HG02623 (cell line): ENCODE measurements at regions not wholly inside any gene's neighbourhood (a gene's known extent, or its start where the extent isn't known, plus 50 kb on each side); places are given as distances from the start of the nearest gene placed in this dataset.
"Not testable (repeated sequence)": the region's sequence is repeated elsewhere in the genome, so short reads cannot be mapped to it uniquely, and the experiment has no call there.

Experiments
- ATAC-seq: cut with Tn5 transposase; IDR thresholded peaks from one replicate; pipeline ENCODE4 v1.9.1; 2021; ENCODE audit warnings: moderate library complexity; ENCODE audit not compliant: unreplicated experiment

DNA sequence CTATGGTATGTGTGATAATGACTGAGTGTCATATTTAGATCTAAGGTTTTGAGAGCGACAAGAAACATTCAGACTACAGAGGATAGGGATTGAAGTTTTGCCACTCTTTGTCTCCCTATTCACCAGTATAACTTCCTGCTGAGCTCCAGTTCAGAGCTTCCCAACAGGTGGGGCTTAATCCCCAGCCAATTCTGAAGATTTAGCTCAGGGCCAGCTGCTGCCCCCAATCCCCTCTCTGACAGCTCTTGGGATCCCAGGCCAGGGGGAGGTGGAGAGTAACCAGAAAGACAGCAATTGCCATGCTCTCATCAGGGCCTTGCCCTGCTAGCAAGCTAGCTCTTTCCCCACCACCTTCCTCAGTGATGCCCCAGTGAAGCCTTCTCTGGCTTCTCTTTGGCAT, 57.8 kb downstream of the TRIL start:
- ATAC-seq: no peak

DNA sequence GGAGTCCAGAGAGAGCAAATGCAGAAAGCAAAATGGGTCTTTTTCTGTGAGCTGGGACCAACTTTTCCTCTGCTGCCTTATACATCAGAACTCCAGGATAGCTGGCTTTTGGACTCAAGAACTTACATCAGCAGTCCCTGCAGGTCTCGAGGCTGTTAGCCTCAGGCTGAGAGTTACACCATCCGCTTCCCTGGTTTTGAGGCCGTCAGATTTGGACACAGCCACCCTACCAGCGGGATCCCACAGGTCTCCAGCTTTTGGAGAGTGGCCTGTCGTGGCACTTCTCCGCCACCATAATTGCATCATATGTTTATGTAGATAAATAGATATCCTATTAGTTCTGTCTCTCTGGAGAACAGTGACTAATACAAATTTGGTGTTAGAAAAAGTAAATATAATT, 64.2 kb downstream of the TRIL start:
- no peak for ATAC-seq

DNA sequence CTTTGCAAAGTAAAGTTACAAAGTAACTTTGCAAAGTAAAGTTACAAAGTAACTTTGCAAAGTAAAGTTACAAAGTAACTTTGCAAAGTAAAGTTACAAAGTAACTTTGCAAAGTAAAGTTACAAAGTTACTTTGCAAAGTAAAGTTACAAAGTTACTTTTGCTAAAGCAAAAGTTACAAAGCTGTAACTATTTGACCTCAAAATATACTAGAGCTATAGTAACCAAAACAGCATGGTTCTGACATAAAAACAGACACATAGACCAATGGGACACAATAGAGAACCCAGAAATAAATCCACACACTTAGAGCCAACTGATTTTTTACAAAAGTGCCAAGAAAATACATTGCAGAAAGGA, 66.3 kb downstream of the TRIL start:
- ATAC-seq: not testable (repeated sequence)

DNA sequence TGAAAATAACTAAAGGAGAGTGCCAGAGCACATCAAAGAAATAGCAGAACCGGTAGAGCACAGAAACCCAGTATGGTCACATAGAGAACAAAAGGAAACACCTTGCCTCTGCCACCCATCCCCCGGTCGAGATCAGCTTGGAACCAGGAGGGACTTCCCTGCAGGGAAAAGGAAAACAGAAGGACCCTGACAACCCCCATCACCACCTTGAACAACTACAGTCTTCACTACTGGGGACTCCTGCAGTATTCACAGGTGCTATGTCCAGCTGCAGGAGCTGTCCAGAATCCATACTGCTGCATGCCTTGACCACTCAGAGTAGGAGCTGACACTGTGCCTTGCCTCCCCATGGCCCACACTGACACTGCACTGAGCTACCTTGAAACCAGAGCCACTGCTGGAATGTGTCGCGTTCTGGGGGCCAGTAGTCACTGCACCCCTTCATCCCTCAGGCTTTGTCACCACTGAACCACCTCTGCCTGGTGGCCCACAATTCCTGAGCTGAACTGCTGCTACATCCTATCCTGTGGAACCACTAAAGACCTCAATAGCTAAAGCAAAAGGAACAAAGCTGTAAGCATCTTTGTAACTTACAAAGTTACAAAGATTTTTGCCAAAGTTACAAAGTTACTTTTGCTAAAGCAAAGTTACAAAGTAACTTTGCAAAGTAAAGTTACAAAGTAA, 66.8 kb downstream of the TRIL start:
- ATAC-seq: no peak

DNA sequence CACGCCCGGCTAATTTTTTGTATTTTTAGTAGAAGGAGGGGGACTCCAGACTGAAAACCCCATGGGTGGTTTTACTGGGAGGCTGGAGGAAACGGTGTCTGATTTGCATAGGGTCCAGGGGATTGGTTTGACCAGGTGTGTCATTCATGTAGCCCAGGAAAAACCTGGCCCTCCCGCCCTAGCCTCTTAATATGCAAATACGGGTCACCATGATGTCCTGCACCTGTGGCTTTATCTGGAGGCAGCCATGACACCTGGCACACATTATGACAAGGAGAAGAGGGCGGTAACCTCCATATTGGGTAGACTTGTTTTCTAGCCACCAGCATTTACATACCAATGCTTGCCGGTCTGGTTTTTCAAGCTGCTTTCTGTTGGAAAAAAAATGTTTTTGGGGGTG, 68.0 kb downstream of the TRIL start:
- peak; percentile 63 for ATAC-seq

DNA sequence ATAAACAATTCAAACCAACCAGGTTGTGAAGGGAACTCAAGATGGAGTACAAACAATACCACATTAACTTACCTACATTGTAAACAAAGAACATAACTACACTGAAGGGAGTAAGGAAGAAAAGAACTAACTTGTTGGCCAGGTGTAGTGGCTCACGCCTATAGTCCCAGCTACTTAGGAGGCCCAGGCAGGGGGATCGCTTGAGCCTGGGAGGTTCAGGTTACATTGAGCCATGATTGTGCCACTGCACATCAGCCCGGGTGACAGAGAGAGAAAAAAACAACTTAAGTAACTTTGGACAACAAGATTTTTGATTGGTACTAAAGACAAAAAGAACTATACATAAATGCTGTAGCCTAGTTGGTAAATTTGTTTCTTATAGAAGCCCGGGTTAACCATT, 68.8 kb downstream of the TRIL start:
- ATAC-seq: no peak

DNA sequence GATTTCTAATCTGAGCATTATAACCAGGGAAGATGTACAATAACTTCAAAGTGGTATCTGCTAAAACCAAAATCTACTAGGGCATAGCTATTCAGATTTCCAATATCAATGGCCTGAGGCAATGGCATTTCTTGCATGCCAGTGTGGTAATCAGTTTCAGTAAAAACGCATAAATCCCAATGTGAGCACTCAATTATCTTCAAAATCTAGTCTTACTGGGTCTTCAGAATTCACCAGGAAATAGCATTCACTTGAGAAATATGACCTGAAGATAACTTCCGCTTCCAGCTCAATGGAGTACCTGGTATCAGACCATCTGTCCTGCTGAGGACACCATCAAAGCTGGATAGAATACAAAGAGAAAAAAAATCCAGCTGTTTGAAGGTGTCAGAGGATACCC, 72.4 kb downstream of the TRIL start:
- ATAC-seq: no peak

DNA sequence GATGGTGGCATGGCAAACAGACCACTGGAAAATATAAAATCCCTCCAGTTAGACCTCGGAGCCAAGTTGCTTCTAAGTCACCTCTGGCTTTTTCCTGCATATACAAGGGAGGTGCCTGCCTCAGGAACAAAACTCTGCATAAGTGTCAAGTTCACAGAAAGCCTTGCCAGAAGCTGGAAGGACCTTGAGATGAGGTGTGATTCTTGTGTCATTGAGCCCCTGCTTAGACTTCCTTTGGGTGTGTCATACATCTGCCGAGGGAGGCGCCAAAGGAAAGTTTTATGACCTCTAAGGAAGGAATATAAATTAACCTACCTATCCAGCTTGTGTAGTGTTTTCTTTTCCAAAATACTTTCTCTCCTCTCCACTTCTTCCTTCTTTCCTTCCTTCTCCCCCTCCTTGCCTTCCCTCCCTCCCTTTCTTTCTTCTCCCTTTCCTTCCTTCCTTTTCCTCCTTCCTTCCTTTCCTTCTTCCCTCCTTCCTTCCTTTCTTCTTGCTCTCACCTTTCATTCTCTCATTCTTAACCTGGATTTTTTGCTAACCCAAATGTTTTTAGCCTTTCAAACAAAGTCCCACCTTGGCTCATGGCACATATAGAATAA, 75.2 kb downstream of the TRIL start:
- no peak for ATAC-seq

DNA sequence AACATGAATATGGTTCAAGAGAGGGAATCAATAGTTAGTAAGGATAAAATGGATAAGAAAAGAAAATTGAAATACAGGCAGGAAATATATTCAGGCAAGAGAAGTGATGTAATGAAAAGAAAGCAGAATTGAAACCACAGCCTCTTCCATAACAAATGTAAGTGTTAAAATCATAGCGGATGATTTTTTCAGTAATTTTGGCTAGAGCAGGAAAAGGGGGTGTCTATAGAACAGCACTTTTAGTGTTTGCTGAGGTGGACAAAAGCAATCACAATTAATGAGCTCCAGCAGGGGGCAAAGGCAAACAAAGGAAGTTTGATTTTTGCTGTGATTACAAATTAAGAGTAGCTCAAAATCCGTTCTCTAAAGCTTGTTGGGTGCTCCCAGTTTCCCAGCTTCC, 79.0 kb downstream of the TRIL start:
- no peak for ATAC-seq

DNA sequence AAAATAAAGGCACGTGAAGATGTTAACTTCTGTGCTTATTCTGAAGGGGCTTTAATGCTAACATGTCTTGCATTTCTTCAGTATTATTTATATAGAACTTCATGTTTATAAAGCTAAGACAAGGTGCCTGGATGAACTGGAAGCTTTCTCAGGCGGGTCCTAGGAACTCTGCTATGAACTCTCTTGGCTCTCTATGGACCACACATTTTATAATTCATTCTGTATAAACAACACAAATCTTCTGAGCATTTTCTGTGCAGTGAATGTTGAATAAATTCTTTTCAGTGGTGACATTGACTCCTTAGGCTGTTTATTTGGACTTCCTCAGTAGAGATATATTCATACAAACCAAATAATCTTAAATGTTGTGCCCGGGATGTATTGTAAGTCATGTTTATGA, 79.6 kb downstream of the TRIL start:
- no peak for ATAC-seq
